ENCODE measurements at regions not wholly inside any gene's neighbourhood (a gene's known extent, or its start where the extent isn't known, plus 50 kb on each side); places are given as distances from the start of the nearest gene placed in this dataset.

DNA sequence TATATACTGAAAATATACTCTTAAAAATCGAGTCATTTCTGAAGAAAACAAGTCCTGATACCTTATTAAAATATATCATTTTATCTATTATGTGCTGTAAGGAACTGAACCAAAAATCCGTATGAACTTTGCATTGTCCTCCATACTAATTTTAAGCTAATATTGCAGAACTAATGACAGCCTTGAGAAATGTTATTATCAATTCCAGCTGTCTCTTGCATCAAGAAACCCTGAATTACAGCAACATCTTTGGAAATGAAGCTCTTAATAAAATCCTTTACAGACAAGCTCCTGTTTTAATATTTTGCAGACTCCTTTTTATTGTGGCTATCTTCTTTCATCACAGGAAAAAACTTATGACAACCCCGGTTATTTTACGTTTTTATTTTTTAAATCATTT lies 1335.3 kb downstream of the EFNB2 start:
- no peaks in the 10 kb centered on the region for H3K9me3 ChIP-seq (ENCODE audit: control insufficient read depth in 2 of 3, low read length in 3 of 3)
- CTCF ChIA-PET, result interaction anchor here (0.6 kb wide), 1 partner anchor 394 kb away, joined by 4 read pairs; no protein-coding TSS in a partner anchor
- intact Hi-C loops (cut with micrococcal nuclease), result loop anchor here in 1 of 2 donors (5.0 kb wide), 1 partner anchor 58 kb away; no protein-coding TSS in a partner anchor
- no peak for ATAC-seq
- no peak overlapping the region for H3K27ac ChIP-seq (ENCODE audit: low read depth, low read length)
- Mint-ChIP-seq H3K27me3 (peaks cover 0 to 23% (median 11%) of the 10 kb centered on the region in 5 donors), H3K4me3 (no peak overlapping the region), H3K9me3 (peaks cover 0 to 2% (median 0%) of the 10 kb centered on the region in 11 donors), H3K36me3 (no peaks in the 10 kb centered on the region), H3K4me1 (no peaks in the 10 kb centered on the region), H3K27ac (no peak overlapping the region)
- no peak overlapping the region for H3K4me3 ChIP-seq (ENCODE audit: low read length)
- no peak for DNase-seq
- H3K36me3 ChIP-seq (ENCODE audit: control insufficient read depth in 2 of 3, insufficient read depth in 3 of 3, low read length in 3 of 3), result no peaks in the 10 kb centered on the region
- no peaks in the 10 kb centered on the region for H3K27me3 ChIP-seq (ENCODE audit: control insufficient read depth in 2 of 2, insufficient read depth in 2 of 2, low read length in 2 of 2)
- POLR2A ChIA-PET, result no interaction called here
- H3K4me1 ChIP-seq (ENCODE audit: control insufficient read depth in 2 of 2, insufficient read depth in 2 of 2, low read length in 2 of 2), result no peaks in the 10 kb centered on the region

DNA sequence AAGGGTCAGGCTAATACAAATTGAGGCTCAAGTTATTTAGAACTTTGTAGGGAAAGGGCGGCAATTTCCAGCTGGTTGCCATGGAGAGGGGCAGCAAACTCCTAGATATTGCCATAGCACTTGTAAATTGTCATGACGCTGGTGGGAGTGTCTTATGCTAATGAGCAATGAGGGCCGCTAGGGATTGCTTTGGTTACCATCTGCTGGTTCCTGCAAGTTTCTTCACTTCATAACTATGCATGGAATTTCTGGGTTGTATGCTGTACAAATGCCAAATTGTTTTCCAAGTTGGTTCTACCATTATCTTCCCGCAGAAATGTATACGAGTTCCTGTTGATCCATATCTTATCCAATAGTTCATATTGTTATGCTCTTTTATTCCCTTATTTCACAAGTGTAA lies 1339.4 kb downstream of the EFNB2 start:
- no peaks in the 10 kb centered on the region for H3K4me1 Mint-ChIP-seq
- H3K4me1 ChIP-seq (ENCODE audit: control insufficient read depth in 2 of 2, insufficient read depth in 2 of 2, low read length in 2 of 2), result no peaks in the 10 kb centered on the region
- no peaks in the 10 kb centered on the region for H3K36me3 ChIP-seq (ENCODE audit: control insufficient read depth in 2 of 3, insufficient read depth in 3 of 3, low read length in 3 of 3)
- ChIA-PET POLR2A (no interaction called here), CTCF (no interaction called here)
- no peaks in the 10 kb centered on the region for H3K9me3 Mint-ChIP-seq
- no peak overlapping the region for H3K27ac Mint-ChIP-seq
- DNase-seq (no peak), ATAC-seq (no peak)
- H3K4me3 ChIP-seq (ENCODE audit: low read length), result no peak overlapping the region
- H3K27me3 Mint-ChIP-seq, result peaks cover 0 to 7% (median 6%) of the 10 kb centered on the region in 5 donors
- intact Hi-C loops (cut with micrococcal nuclease), result no loop called here
- no peaks in the 10 kb centered on the region for H3K36me3 Mint-ChIP-seq
- H3K27ac ChIP-seq (ENCODE audit: low read depth, low read length), result no peak overlapping the region
- no peaks in the 10 kb centered on the region for H3K27me3 ChIP-seq (ENCODE audit: control insufficient read depth in 2 of 2, insufficient read depth in 2 of 2, low read length in 2 of 2)
- H3K9me3 ChIP-seq (ENCODE audit: control insufficient read depth in 2 of 3, low read length in 3 of 3), result no peaks in the 10 kb centered on the region
- H3K4me3 Mint-ChIP-seq, result no peak overlapping the region

DNA sequence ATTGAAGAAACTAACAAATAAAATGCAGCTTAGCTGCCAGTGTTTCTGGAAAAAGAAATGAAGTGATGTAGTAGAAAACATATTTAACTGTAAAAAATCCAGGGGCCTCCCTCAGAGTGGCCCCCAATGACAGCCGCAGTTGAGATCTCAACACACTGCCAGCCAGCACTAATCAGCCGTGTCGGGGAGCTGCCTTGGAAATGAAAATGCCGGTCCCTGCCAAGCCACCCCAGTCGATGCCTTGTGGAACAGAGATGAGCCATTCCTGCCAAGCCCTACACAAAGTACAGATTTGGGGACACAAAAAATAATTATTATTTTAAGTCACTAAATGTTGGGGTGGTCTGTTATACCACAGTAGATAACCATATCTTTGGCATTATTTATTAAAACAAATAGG lies 1342.4 kb downstream of the EFNB2 start:
- ATAC-seq (no peak), DNase-seq (no peak)
- no peak overlapping the region for H3K4me3 ChIP-seq (ENCODE audit: low read length)
- no peaks in the 10 kb centered on the region for H3K27me3 Mint-ChIP-seq
- H3K36me3 Mint-ChIP-seq, result no peaks in the 10 kb centered on the region
- no peaks in the 10 kb centered on the region for H3K4me1 ChIP-seq (ENCODE audit: control insufficient read depth in 2 of 2, insufficient read depth in 2 of 2, low read length in 2 of 2)
- H3K27me3 ChIP-seq (ENCODE audit: control insufficient read depth in 2 of 2, insufficient read depth in 2 of 2, low read length in 2 of 2), result no peaks in the 10 kb centered on the region
- no peaks in the 10 kb centered on the region for H3K9me3 Mint-ChIP-seq
- H3K4me1 Mint-ChIP-seq, result no peaks in the 10 kb centered on the region
- no peak overlapping the region for H3K4me3 Mint-ChIP-seq
- no peak overlapping the region for H3K27ac Mint-ChIP-seq
- ChIA-PET CTCF (no interaction called here), POLR2A (no interaction called here)
- no peaks in the 10 kb centered on the region for H3K36me3 ChIP-seq (ENCODE audit: control insufficient read depth in 2 of 3, insufficient read depth in 3 of 3, low read length in 3 of 3)
- H3K27ac ChIP-seq (ENCODE audit: low read depth, low read length), result no peak overlapping the region
- intact Hi-C loops (cut with micrococcal nuclease), result no loop called here
- H3K9me3 ChIP-seq (ENCODE audit: control insufficient read depth in 2 of 3, low read length in 3 of 3), result no peaks in the 10 kb centered on the region

DNA sequence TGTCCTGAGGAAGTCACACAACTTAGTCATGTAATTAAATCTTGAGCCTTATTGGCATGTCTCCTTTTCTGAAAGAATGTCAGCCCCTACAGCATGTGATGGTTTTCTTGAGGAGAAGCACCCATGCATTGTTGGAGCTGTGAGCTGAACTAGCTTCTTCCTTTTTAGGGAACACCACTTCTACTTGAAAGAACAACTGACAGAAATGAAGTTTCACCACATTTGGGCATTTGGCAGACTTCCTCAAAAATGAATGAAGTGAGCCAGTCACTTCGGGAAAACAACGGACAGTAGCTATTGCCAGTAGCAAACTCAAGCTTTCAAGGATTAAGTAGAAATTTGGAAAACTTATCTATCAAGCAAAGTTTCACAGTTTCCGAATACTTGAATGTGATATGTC lies 1351.3 kb downstream of the EFNB2 start:
- H3K27ac Mint-ChIP-seq, result no peak overlapping the region

DNA sequence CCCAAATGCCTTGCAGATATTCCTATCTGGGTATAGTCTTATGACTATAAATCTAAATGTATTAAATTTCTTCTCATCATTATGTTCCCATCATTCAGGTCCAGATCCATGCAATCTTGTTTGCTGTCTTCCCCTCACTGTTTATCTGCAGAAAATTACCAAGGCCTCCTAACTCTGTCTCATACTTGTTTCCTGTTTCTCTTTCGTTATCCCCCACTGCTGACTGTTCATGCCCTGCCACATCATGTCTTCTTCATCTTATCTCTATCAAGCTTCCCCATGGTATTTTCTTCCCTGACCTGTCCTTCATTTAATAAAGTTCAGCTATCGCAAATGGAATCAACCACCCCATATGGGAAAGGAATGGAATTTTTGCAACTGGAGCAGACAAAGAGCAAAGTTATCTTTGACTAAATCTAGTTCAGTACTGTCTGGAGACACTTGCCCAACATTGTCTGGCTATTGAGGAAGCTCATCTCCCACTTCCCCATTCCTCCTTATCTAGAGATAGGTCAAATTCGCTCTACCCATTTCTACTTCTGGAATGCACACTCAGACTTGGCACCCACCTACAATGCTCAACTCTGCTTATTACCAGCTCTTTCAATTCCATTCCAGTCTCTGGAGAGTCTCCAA lies 1358.1 kb downstream of the EFNB2 start:
- Histone ChIP-seq H3K4me3 (ENCODE audit: low read length) (no peak overlapping the region), H3K36me3 (ENCODE audit: control insufficient read depth in 2 of 3, insufficient read depth in 3 of 3, low read length in 3 of 3) (no peaks in the 10 kb centered on the region), H3K27ac (ENCODE audit: low read depth, low read length) (no peak overlapping the region), H3K4me1 (ENCODE audit: control insufficient read depth in 2 of 2, insufficient read depth in 2 of 2, low read length in 2 of 2) (peaks cover 0 to 4% of the 10 kb centered on the region in 2 donors), H3K27me3 (ENCODE audit: control insufficient read depth in 2 of 2, insufficient read depth in 2 of 2, low read length in 2 of 2) (no peaks in the 10 kb centered on the region), H3K9me3 (ENCODE audit: control insufficient read depth in 2 of 3, low read length in 3 of 3) (no peaks in the 10 kb centered on the region)
- Mint-ChIP-seq H3K27me3 (peaks cover 0 to 3% (median 0%) of the 10 kb centered on the region in 5 donors), H3K36me3 (no peaks in the 10 kb centered on the region), H3K27ac (peak overlapping the region in 1 of 9 donors; percentile 7), H3K4me3 (peak overlapping the region in 1 of 10 donors; percentile 2), H3K9me3 (no peaks in the 10 kb centered on the region), H3K4me1 (peaks cover 0 to 9% (median 0%) of the 10 kb centered on the region in 7 donors)
- DNase-seq (no peak), ATAC-seq (peak; percentile 67)
- CTCF ChIA-PET, result no interaction called here
- intact Hi-C loops (cut with micrococcal nuclease), result no loop called here
- POLR2A ChIA-PET, result no interaction called here

More for the DNA sequence above, 1351.3 kb downstream of the EFNB2 start:
- POLR2A ChIA-PET, result no interaction called here
- Histone ChIP-seq H3K36me3 (ENCODE audit: control insufficient read depth in 2 of 3, insufficient read depth in 3 of 3, low read length in 3 of 3) (no peaks in the 10 kb centered on the region), H3K27me3 (ENCODE audit: control insufficient read depth in 2 of 2, insufficient read depth in 2 of 2, low read length in 2 of 2) (no peaks in the 10 kb centered on the region), H3K27ac (ENCODE audit: low read depth, low read length) (no peak overlapping the region), H3K4me1 (ENCODE audit: control insufficient read depth in 2 of 2, insufficient read depth in 2 of 2, low read length in 2 of 2) (no peaks in the 10 kb centered on the region), H3K9me3 (ENCODE audit: control insufficient read depth in 2 of 3, low read length in 3 of 3) (no peaks in the 10 kb centered on the region), H3K4me3 (ENCODE audit: low read length) (no peak overlapping the region)
- no peaks in the 10 kb centered on the region for H3K9me3 Mint-ChIP-seq
- CTCF ChIA-PET, result no interaction called here
- intact Hi-C loops (cut with micrococcal nuclease), result no loop called here
- H3K4me1 Mint-ChIP-seq, result no peaks in the 10 kb centered on the region
- peaks cover 0 to 5% (median 0%) of the 10 kb centered on the region in 5 donors for H3K27me3 Mint-ChIP-seq
- no peak for ATAC-seq
- DNase-seq, result no peak
- no peaks in the 10 kb centered on the region for H3K36me3 Mint-ChIP-seq
- no peak overlapping the region for H3K4me3 Mint-ChIP-seq

DNA sequence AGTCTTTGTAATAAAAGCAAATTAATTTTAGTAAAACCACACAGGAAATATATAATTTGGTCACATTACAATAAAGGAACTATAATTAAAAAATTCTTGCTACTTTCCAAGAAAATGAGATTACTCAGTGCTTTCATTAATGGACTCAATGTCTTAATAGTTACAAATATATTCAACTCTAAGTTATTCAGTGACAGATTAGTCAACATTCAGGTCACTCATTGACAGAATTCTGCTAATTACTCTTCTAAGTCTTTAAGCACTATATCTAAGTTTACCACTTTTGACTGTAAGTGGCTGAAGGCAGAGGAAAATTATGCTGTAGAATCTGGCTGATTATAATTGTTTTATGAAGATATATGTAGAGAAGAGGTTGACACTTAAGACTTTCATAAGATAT lies 1365.0 kb downstream of the EFNB2 start:
- ChIA-PET CTCF (no interaction called here), POLR2A (no interaction called here)

DNA sequence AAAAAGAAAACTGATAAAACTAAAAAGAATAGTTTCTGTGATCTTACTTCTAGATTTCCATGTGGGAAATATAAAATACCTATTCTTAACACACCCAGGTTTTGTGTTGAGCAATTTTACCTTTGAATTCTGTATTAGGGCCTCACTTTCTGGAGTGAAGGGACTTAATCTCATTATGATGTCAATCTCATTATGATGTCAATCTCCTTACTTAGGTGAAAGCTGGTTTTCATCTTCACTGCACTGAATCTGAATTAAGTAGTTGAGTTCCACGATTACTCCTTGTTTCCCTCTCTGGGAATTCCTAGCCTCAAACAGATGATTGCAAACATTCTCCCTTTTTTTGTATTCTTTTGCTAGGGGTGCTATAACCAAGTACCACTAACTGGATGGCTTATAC lies 1367.2 kb downstream of the EFNB2 start:
- intact Hi-C loops (cut with micrococcal nuclease), result no loop called here
- Mint-ChIP-seq H3K4me3 (no peak overlapping the region), H3K9me3 (peaks cover 0 to 5% (median 0%) of the 10 kb centered on the region in 11 donors), H3K27ac (no peak overlapping the region), H3K4me1 (peaks cover 0 to 4% (median 0%) of the 10 kb centered on the region in 7 donors), H3K36me3 (no peaks in the 10 kb centered on the region), H3K27me3 (peaks cover 0 to 19% (median 0%) of the 10 kb centered on the region in 5 donors)
- ChIA-PET POLR2A (no interaction called here), CTCF (no interaction called here)
- no peaks in the 10 kb centered on the region for H3K9me3 ChIP-seq (ENCODE audit: control insufficient read depth in 2 of 3, low read length in 3 of 3)
- no peak overlapping the region for H3K4me3 ChIP-seq (ENCODE audit: low read length)
- no peaks in the 10 kb centered on the region for H3K36me3 ChIP-seq (ENCODE audit: control insufficient read depth in 2 of 3, insufficient read depth in 3 of 3, low read length in 3 of 3)
- H3K27me3 ChIP-seq (ENCODE audit: control insufficient read depth in 2 of 2, insufficient read depth in 2 of 2, low read length in 2 of 2), result no peaks in the 10 kb centered on the region
- H3K4me1 ChIP-seq (ENCODE audit: control insufficient read depth in 2 of 2, insufficient read depth in 2 of 2, low read length in 2 of 2), result no peaks in the 10 kb centered on the region
- no peak for DNase-seq
- no peak overlapping the region for H3K27ac ChIP-seq (ENCODE audit: low read depth, low read length)
- ATAC-seq, result no peak

More for the DNA sequence above, 1365.0 kb downstream of the EFNB2 start:
- Mint-ChIP-seq H3K27ac (no peak overlapping the region), H3K4me3 (no peak overlapping the region), H3K4me1 (peaks cover 0 to 4% (median 0%) of the 10 kb centered on the region in 7 donors), H3K9me3 (peaks cover 0 to 5% (median 0%) of the 10 kb centered on the region in 11 donors), H3K27me3 (peaks cover 0 to 18% (median 0%) of the 10 kb centered on the region in 5 donors), H3K36me3 (no peaks in the 10 kb centered on the region)
- Histone ChIP-seq H3K9me3 (ENCODE audit: control insufficient read depth in 2 of 3, low read length in 3 of 3) (no peaks in the 10 kb centered on the region), H3K36me3 (ENCODE audit: control insufficient read depth in 2 of 3, insufficient read depth in 3 of 3, low read length in 3 of 3) (no peaks in the 10 kb centered on the region), H3K4me1 (ENCODE audit: control insufficient read depth in 2 of 2, insufficient read depth in 2 of 2, low read length in 2 of 2) (no peaks in the 10 kb centered on the region), H3K27me3 (ENCODE audit: control insufficient read depth in 2 of 2, insufficient read depth in 2 of 2, low read length in 2 of 2) (no peaks in the 10 kb centered on the region), H3K4me3 (ENCODE audit: low read length) (no peak overlapping the region), H3K27ac (ENCODE audit: low read depth, low read length) (no peak overlapping the region)
- no peak for DNase-seq
- intact Hi-C loops (cut with micrococcal nuclease), result no loop called here
- ATAC-seq, result no peak
